RPMI7951 (cell line): ENCODE measurements at regions not wholly inside any gene's neighbourhood (a gene's known extent, or its start where the extent isn't known, plus 50 kb on each side); places are given as distances from the start of the nearest gene placed in this dataset.
"Not testable (repeated sequence)": the region's sequence is repeated elsewhere in the genome, so short reads cannot be mapped to it uniquely, and the experiment has no call there.

Source experiments
- DNase-seq: peaks from one replicate; pipeline ENCODE4 v3.0.0-alpha.2; 2012; ENCODE audit warnings: low read depth

- DNase-seq = no peak
Measured at GRCh38 chr2:49804111-49804510, 649.8 kb upstream of the FSHR start.

- DNase-seq = no peak
Measured at GRCh38 chr2:49801898-49802450, 647.7 kb upstream of the FSHR start.

GRCh38 chr2:49798570-49798969, 644.3 kb upstream of the FSHR start:
- DNase-seq = no peak

- no peak for DNase-seq
Measured at GRCh38 chr2:49796266-49796665, 642.0 kb upstream of the FSHR start.

GRCh38 chr2:49794396-49794795, 640.1 kb upstream of the FSHR start:
- DNase-seq = no peak

GRCh38 chr2:49788300-49788699, 634.0 kb upstream of the FSHR start:
- no peak for DNase-seq

- no peak for DNase-seq
Measured at GRCh38 chr2:49780949-49781348, 626.6 kb upstream of the FSHR start.

GRCh38 chr2:49772299-49772970, 618.1 kb upstream of the FSHR start:
- DNase-seq = no peak

- no peak for DNase-seq
Measured at GRCh38 chr2:49770919-49771318, 616.6 kb upstream of the FSHR start.

GRCh38 chr2:49767316-49767715, 613.0 kb upstream of the FSHR start:
- no peak for DNase-seq

- no peak for DNase-seq
Measured at GRCh38 chr2:49755777-49756176, 601.5 kb upstream of the FSHR start.

- no peak for DNase-seq
Measured at GRCh38 chr2:49754381-49754780, 600.1 kb upstream of the FSHR start.

GRCh38 chr2:49753344-49753985, 599.1 kb upstream of the FSHR start:
- no peak for DNase-seq

- DNase-seq = no peak
Measured at GRCh38 chr2:49737606-49738005, 583.3 kb upstream of the FSHR start.

GRCh38 chr2:49732924-49733323, 578.6 kb upstream of the FSHR start:
- DNase-seq = not testable (repeated sequence)

- no peak for DNase-seq
Measured at GRCh38 chr2:49719241-49719640, 564.9 kb upstream of the FSHR start.

- no peak for DNase-seq
Measured at GRCh38 chr2:49715597-49715996, 561.3 kb upstream of the FSHR start.

- DNase-seq = no peak
Measured at GRCh38 chr2:49714454-49714853, 560.1 kb upstream of the FSHR start.

- DNase-seq = no peak
Measured at GRCh38 chr2:49702740-49703139, 548.4 kb upstream of the FSHR start.

- no peak for DNase-seq
Measured at GRCh38 chr2:49693961-49694360, 539.6 kb upstream of the FSHR start.

- DNase-seq = not testable (repeated sequence)
Measured at GRCh38 chr2:49692022-49692421, 537.7 kb upstream of the FSHR start.

GRCh38 chr2:49687918-49688317, 533.6 kb upstream of the FSHR start:
- no peak for DNase-seq

GRCh38 chr2:49686897-49687442, 532.7 kb upstream of the FSHR start:
- no peak for DNase-seq
